GM19467 (cell line): ENCODE measurements at regions not wholly inside any gene's neighbourhood (a gene's known extent, or its start where the extent isn't known, plus 50 kb on each side); places are given as distances from the start of the nearest gene placed in this dataset.
"Not testable (repeated sequence)": the region's sequence is repeated elsewhere in the genome, so short reads cannot be mapped to it uniquely, and the experiment has no call there.

ENCODE experiments used
- ATAC-seq: cut with Tn5 transposase; IDR thresholded peaks from one replicate; pipeline ENCODE4 v1.9.1; 2021; ENCODE audit warnings: mild to moderate bottlenecking, moderate library complexity; ENCODE audit not compliant: unreplicated experiment

DNA sequence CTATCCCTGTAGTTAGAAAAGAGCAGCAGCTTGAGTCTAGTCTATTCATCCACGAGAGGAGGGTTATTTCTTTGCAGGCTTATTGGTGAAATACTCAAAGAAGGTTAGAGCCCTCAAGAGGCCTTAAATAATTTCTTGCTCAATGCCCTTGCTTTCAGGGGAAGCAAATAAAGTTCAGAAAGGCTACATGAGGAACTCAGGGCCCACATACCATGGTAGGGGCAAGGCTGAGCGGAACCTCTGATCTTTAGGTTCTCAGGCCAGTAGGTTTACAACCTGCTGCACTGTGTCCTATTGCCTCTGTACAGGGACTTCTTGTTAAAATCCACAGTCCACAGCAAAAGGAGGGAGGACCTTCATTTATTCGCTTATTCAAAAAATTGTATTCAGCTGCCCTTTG is 101.7 kb downstream of the ADAMTS15 start:
- no peak for ATAC-seq

DNA sequence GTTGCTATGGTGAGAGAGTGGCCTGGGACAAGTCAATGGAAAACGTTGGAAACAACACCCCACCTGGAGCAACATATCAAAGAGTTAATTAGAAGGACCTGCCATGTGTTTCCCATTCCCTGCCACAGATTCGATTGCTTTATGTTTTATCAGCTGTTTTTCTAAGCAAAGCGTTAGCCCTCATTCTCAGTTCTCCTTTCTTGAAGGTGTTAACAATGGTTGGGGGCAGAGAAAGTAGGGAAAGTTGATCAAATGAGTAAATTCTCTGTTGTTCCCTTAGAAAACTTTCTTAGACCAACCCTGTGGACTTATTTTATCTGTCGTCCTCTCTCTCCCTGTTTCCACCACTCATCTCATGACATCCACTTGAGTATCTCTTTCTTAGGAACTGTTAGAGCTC is 102.5 kb downstream of the ADAMTS15 start:
- no peak for ATAC-seq

DNA sequence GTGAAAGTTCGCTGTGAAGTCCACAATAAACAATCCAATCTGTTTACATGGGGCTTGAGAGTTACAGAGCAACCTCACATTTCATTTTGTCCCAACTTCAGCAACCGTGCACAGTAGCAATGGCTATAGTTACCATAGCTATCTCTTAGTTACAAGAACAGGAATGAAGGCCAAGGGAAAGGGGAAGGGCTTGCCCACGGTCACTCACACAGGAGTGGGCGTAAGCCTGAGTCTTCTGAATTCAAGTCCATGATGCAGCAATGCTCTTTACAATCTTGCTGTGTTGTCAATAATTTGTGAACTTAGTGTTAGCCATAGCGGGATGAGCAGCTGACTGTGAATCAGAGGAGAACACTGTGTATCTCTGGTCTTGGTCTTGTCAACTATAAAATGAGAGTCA is 102.9 kb downstream of the ADAMTS15 start:
- ATAC-seq: no peak

DNA sequence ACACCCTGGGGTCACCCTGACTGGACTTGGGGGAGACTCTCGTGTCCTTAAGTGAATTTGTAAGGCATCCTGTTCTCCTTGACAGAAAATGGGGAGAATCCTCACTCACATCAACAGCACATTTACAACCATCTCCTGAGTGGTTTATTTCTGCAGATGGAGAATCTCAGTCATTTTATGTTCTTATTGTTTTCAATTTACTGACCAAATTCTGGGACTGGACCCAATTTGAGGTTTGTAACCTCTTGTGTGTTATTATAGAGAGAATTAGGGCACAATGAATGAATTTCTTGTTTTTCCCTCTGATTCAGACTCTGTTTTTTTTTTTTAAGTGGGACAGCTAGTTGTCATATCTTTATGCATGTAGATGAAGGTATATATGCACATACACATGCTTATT is 104.9 kb downstream of the ADAMTS15 start:
- ATAC-seq: no peak

DNA sequence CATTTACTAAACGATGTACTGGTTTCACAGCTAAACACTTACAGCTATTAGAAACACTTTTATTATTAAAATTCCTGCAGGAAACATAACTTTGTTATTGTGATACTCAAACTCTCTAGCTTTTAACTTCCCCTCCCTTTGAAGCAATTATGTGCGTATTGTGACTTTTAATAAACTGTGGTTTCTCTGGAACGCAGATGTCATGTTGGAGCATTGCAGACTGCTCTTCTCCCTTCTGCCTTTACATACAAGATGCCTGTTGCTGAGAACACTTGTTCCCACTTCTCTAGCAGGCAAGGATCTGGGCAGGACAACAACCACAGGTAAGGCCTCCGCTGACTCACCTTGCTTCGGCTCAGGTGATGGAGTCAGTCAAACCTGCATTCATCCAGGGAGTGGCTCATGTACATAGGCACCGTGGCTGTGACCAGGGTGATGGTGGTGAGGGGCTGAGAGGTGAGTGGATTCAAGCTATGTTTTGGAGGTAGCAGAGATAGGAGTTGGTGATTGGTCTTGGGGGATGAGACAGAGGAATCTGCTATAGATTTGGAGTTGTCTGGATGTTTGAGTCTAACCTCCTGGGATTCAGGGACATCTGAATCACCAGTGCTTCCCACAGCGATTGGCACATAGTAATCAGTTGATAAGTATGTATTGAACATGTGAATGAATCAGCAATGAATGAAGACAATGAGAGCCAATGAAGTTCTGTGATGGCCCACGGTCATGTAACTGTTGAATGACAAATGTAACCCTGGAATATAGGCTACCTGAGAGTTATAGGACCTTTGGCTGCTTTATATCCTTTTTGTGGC is 106.0 kb downstream of the ADAMTS15 start:
- no peak for ATAC-seq

GRCh38 chr11:130555251-130555841 is 106.9 kb downstream of the ADAMTS15 start:
- no peak for ATAC-seq

DNA sequence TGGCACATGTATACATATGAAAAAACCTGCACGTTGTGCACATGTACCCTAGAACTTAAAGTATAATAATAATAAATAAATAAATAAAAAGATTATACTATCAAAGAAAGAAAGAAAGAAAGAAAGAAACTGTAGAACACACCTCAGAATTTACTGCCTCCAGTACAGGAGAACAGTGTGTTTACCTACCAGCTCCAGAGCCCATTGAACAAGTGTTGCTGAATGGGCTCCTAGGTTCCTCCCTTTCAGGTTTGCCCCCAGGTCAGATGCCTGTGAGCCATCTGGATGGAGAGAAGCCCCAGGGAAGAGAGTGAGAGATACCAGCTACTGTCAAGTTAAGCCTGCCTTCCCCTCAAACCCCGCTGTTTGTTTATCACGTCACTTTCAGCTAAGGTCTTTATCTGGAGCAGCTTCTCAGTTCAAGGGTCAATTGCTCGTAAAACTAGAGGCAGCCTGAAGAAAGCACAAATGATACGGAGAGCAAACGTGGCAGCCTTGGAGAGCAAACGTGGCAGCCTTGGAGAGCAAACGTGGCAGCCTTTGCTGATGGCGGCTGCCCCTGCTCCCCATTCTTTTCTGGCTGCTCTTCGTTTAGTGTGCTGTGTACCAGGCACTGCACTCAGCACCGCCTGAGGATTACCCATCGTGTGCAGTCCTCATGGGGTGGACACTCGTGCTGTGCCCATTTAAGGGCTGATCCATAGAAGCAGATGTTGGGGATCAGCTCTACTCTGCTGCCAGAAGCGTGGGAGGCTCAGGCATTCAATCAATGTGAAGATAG is 111.7 kb downstream of the ADAMTS15 start:
- no peak for ATAC-seq

- ATAC-seq: no peak
Observed at GRCh38 chr11:130560781-130561109, 112.3 kb downstream of the ADAMTS15 start.

DNA sequence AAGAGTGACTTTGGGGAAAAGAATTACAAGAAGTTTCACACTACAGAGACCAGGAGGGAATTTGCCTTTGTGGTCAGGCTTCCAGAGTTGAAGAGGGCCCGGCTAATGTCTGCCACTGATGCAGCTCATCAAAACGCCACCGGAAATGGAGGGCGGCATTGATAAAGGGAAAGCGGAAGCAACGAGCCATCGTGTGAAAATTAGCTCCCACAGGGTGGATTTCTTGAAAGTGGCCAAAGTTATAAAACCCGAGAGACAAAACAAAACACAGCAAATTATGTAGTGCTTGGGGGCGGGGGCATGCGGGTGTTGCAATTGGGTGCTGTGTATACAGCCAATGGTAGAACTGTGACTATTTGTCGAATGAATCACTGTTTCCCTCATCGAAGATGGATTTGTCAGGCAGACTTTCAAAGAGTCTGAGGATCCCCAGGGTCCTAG is 113.0 kb downstream of the ADAMTS15 start:
- no peak for ATAC-seq

GRCh38 chr11:130562549-130562948 is 114.1 kb downstream of the ADAMTS15 start:
- ATAC-seq: no peak

- ATAC-seq: not testable (repeated sequence)
Observed at GRCh38 chr11:130566360-130566759, 117.9 kb downstream of the ADAMTS15 start.

GRCh38 chr11:130571519-130571918 is 123.1 kb downstream of the ADAMTS15 start:
- no peak for ATAC-seq

DNA sequence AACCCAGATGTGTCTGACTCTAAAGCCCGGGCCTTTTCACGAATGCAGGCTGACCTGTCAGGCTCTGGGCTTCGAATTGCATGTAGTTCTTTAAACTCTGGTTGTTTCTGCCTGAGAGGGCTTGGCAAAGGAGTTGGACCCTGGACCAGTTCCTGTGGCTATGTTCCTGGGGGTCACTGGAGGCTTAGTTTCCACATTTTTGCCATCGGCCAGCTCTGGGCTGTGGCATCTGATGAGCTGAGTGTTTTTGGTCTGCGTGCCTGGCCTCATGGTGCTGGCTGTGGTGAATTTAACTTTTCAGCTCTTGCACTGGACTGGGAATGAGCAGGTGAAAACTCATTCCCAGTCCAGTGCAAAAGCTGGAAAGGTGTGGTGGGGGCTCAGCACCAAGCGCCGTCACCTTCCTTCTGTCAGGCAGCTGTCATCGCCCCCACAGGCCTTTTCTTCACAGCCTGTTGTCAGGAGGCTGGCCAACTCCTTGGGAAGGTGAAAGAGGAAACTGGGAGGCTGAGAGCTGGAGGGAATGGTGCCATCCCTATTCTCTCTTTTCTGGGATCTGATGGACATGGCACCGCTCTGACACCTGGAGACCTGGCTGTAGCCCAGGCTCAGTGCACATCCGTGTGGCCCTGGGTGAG is 123.6 kb downstream of the ADAMTS15 start:
- ATAC-seq: no peak

DNA sequence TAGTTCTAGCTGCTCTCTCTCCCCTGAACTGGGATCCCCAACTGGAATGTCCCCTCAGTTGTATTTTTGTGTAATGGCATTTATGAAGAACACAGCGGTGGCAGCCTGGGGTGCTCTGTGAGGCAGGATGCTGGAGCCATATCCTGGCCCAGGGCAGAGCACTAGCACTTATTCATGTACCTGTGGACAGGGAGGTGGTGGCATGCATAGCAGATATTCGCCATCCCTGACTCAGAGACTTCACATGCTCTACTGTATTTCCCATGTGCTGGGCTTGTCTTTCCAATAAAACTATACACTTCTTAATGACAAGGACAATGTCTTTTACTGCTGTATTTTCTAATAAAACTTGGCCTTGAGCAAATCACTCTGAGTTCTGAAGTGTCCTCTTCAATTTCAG is 125.3 kb downstream of the ADAMTS15 start:
- no peak for ATAC-seq

DNA sequence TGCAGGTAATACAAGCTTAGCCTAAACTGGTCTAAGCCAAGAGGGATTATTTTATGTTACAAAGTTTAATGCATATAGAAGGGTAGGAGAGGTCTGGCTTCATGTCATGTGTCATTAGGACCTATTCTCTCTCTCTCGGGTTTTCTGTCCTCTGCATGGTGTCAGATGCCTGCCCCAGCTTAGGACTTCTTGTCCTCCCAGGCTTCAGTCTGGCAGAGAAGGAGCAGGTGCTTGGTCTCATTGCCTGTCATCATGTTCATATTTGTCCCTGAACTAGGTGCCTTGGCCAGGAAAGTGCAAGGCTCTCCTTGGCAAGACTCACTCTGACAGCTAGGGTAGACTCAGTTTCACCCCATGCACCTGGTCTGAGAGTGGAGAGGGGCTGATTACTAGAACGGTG is 126.3 kb downstream of the ADAMTS15 start:
- no peak for ATAC-seq

GRCh38 chr11:130576146-130576545 is 127.7 kb downstream of the ADAMTS15 start:
- ATAC-seq: no peak

DNA sequence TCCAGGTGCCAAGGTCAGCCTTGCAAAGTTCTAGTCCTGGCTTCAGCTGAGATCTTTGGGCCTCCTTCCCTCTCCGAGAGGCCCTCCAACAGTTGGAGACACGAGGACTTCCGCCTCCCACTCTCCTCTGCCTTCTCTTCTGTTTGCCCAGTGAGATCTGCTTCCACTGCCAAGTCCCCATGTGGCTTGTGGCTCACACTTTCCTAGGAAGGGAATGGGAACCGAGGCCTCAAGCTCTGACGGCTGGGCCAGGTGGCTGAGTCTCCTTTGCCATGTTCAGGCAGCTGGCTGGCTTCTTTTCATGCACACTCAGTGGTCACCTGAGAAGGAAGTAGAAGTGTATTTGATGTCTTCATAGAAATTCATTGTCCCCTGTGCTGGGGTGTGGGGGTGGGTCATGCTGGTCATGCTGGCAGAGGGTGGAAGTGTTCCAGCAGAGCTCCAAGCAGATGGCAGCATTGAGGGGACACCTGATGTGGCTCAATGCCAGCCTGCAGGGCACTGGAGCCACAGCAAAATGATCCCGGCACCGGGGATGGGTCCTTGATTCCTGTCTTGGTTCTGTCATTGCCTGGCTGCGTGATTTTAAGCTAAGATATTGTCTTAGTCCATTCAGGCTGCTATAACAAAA is 130.4 kb downstream of the ADAMTS15 start:
- ATAC-seq: no peak

- no peak for ATAC-seq
Observed at GRCh38 chr11:130580372-130580771, 131.9 kb downstream of the ADAMTS15 start.

DNA sequence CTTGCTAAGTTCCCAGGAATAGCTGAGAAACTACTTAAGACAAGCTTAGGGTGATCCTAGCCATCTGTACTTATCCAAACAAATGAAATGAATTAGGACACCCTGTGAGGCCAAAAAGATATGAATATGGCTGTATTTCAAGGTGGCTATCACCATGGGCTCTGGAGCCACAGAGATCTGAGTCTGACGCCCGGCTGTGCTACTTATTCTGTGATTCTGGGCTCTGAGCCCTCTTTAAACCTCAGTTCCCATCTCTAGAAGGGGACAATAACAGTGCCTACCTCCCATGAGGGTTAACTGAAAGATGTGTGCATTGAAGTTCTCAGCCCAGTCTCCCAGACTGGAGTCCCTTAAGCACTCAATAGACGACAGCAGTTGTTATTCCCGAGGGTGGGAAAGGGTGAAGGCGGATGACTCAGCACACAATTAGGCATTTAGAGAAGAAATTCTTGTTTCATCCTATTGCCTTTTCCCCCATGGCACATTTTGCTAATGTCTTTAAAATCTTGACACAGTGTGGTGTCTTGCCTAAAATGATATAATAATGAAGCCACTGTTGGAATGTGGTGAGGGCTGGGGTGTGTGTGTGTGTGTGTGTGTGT is 132.5 kb downstream of the ADAMTS15 start:
- no peak for ATAC-seq

- no peak for ATAC-seq
Observed at GRCh38 chr11:130581646-130582045, 133.2 kb downstream of the ADAMTS15 start.

GRCh38 chr11:130582176-130582575 is 133.7 kb downstream of the ADAMTS15 start:
- no peak for ATAC-seq
